SU-DHL-6 (cell line): ENCODE measurements at regions not wholly inside any gene's neighbourhood (a gene's known extent, or its start where the extent isn't known, plus 50 kb on each side); places are given as distances from the start of the nearest gene placed in this dataset.

Experiments used
- EZH2phosphoT487 ChIP-seq: fragments of 200-600 bp; sonication (generic), shearing (Covaris generic); conservative IDR thresholded peaks from 2 replicates; pipeline ENCODE4 v1.6.1; 2018; ENCODE audit warnings: mild to moderate bottlenecking, antibody characterized with exemption, low read length, moderate library complexity, mixed read lengths
- TF ChIP-seq, protein P1 (sequence below): fragments of 200-600 bp; sonication (generic); IDR thresholded peaks from one replicate; pipeline ENCODE4 v1.5.1; 2017; ENCODE audit warnings: antibody characterized with exemption, mild to moderate bottlenecking, low read length, moderate library complexity; ENCODE audit not compliant: insufficient read depth, poor library complexity, severe bottlenecking

DNA sequence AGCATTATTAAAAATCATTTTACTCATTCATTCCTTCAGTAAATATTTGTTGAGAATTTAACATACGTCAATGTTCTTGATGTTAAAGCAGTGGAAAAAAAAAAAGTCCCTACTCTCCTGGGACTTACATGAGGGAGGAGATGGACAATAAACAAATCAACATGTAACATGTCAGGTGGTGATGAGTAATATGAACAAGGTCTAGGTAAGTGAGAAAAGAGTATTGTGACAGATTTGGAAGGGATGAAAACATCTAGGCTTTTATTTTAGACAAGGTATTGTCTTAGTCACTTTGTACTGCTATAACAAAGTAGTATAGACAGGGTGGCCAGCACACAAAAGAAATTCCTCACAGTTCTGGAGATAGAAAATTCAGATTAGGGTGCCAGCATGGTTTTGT lies 167.2 kb downstream of the FSCB start:
- TF ChIP-seq, protein P1, sequence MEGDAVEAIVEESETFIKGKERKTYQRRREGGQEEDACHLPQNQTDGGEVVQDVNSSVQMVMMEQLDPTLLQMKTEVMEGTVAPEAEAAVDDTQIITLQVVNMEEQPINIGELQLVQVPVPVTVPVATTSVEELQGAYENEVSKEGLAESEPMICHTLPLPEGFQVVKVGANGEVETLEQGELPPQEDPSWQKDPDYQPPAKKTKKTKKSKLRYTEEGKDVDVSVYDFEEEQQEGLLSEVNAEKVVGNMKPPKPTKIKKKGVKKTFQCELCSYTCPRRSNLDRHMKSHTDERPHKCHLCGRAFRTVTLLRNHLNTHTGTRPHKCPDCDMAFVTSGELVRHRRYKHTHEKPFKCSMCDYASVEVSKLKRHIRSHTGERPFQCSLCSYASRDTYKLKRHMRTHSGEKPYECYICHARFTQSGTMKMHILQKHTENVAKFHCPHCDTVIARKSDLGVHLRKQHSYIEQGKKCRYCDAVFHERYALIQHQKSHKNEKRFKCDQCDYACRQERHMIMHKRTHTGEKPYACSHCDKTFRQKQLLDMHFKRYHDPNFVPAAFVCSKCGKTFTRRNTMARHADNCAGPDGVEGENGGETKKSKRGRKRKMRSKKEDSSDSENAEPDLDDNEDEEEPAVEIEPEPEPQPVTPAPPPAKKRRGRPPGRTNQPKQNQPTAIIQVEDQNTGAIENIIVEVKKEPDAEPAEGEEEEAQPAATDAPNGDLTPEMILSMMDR: no peak
- TF ChIP-seq EZH2phosphoT487: no peak
